Spleen (tissue), 11 donors: ENCODE measurements at regions not wholly inside any gene's neighbourhood (a gene's known extent, or its start where the extent isn't known, plus 50 kb on each side); places are given as distances from the start of the nearest gene placed in this dataset.

ENCODE experiments used
- DNase-seq: peaks from one replicate; pipeline ENCODE4 v3.0.0-alpha.2; 2020
- H3K27ac ChIP-seq, 8 donors: fragments of 200-600 bp; sonication (generic) in 7 of 8; 1 replicate in 4 of 8; 2 replicates in 4 of 8; pipeline versions ENCODE4 v1.5.0 to v1.8.0; 2016 to 2021; ENCODE audit warnings: inconsistent platforms in 4 of 8, mild to moderate bottlenecking in 4 of 8, moderate library complexity in 1 of 8
- H3K27me3 ChIP-seq, 7 donors: fragments of 200-600 bp; sonication (generic) in 6 of 7; replicated peaks in 1 of 7; 1 replicate in 4 of 7; 2 replicates in 3 of 7; pipeline versions ENCODE4 v1.5.0 to v1.8.0; 2016 to 2021; ENCODE audit warnings: inconsistent platforms in 3 of 7, mild to moderate bottlenecking in 1 of 7
- H3K36me3 ChIP-seq, 6 donors: fragments of 200-600 bp; sonication (generic) in 5 of 6; 1 replicate in 4 of 6; 2 replicates in 2 of 6; pipeline versions ENCODE4 v1.5.0 to v1.8.0; 2016 to 2021; ENCODE audit warnings: inconsistent platforms in 2 of 6
- H3K4me1 ChIP-seq, 6 donors: fragments of 200-600 bp; sonication (generic) in 5 of 6; 1 replicate in 3 of 6; 2 replicates in 3 of 6; pipeline versions ENCODE4 v1.5.0 to v1.8.0; 2016 to 2021; ENCODE audit warnings: inconsistent platforms in 3 of 6
- H3K4me3 ChIP-seq, 8 donors: fragments of 200-600 bp; sonication (generic) in 7 of 8; 1 replicate in 4 of 8; 2 replicates in 4 of 8; pipeline versions ENCODE4 v1.5.0 to v1.8.0; 2016 to 2021; ENCODE audit warnings: inconsistent platforms in 4 of 8, mild to moderate bottlenecking in 4 of 8, moderate library complexity in 2 of 8
- H3K9me3 ChIP-seq, 8 donors: fragments of 200-600 bp; sonication (generic) in 7 of 8; 1 replicate in 4 of 8; 2 replicates in 4 of 8; pipeline versions ENCODE4 v1.5.0 to v1.8.0; 2016 to 2021; ENCODE audit warnings: inconsistent platforms in 4 of 8
- POLR2A ChIP-seq, 3 donors: fragments of 450-650 bp; IDR thresholded peaks; one replicate each; pipeline ENCODE4 v1.5.1; 2017; ENCODE audit warnings: antibody characterized with exemption in 3 of 3, mild to moderate bottlenecking in 1 of 3
- POLR2AphosphoS5 ChIP-seq, 3 donors: sonication (generic); formaldehyde crosslinking; IDR thresholded peaks; one replicate each; pipeline ENCODE4 v1.5.1; 2017; ENCODE audit warnings: antibody characterized with exemption in 3 of 3
- WGBS, 5 donors: extraction: QIAGEN DNeasy Blood & Tissue Kit in 3 of 5; methylation state at CpG; one replicate each; pipeline versions ENCODE4 v1.1.5 to v1.1.7; 2013 to 2018; 5-methylcytosine and 5-hydroxymethylcytosine counted together
- intact Hi-C: fragments of 100-400 bp; cut with DNase I; formaldehyde crosslinking; loops from one replicate; pipeline ENCODE4 v1.15.0; 2023; ENCODE audit warnings: low total_unique reads
- TF ChIP-seq, protein P1 (sequence below), 11 experiments: fragments of 200-600 bp in 7 of 11; fragments of 450-650 bp in 4 of 11; sonication (generic) in 4 of 11; IDR thresholded peaks in 8 of 11; conservative IDR thresholded peaks in 3 of 11; 1 replicate in 7 of 11; 2 replicates in 4 of 11; pipeline versions ENCODE4 v1.4.0 to v1.8.0; 2016 to 2021; ENCODE audit warnings: antibody characterized with exemption in 11 of 11, inconsistent platforms in 4 of 11, mild to moderate bottlenecking in 1 of 11
- donor health status: healthy with polysubstance abuse.
- donor health status: DM: no; HTN: no; CAD: no; lungs with moderate emphysema.
- donor health status: DM: no; HTN: no; CAD: no.
- donor health status: Bipolar disorder and iron deficiency.
- donor health status: healthy.
- donor health status: DM: no; HTN: no; CAD: no.
- donor health status: DM: yes; HTN: yes; CAD: no.

DNA sequence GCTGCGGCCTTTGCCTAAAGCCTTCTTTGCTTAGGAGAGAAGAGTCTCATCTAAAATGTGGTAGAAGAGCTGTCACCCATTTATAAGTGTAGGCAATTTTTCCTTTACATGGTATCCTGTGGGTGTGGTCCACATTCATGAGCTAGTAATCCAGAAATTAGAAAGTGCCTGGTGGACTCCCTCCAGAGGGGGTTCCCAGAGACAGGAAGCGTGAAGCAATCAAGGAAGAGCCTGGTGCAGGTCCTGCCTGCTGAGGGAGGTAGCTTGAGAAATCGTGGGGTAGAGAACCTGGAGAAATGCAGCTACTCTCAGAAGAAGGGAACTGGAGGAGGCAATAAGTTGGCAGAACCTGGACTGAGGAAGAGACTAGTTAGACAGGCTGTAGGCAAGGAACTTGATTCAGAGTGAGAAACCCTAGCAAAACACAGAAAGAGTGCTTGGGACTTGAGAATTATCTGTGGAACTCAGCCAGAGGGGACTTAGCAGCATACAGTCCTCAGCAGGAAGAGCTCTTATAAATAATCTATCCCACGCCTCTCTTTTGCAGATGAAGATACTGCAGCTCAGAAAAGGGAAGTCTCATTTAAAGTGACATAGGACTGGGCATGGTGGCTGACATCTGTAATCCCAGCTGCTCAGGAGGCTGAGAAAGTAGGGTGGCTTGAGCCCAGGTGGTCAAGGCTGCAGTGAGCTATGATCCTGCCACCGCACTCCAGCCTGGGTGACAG lies 182.4 kb upstream of the CCND2 start:
- no peak overlapping the region for H3K4me3 ChIP-seq
- WGBS, 5 donors, result 25 to 41% (median 32%) methylated on average over 5 of the region's 5 CpGs
- intact Hi-C loops, result no loop called here
- peaks cover 0 to 8% (median 2%) of the 10 kb centered on the region in 6 donors for H3K4me1 ChIP-seq
- no peaks in the 10 kb centered on the region for H3K36me3 ChIP-seq
- no peak overlapping the region for H3K27ac ChIP-seq
- no peak for TF ChIP-seq POLR2A (IDR thresholded peaks at IDR 0.05)
- TF ChIP-seq, protein P1, sequence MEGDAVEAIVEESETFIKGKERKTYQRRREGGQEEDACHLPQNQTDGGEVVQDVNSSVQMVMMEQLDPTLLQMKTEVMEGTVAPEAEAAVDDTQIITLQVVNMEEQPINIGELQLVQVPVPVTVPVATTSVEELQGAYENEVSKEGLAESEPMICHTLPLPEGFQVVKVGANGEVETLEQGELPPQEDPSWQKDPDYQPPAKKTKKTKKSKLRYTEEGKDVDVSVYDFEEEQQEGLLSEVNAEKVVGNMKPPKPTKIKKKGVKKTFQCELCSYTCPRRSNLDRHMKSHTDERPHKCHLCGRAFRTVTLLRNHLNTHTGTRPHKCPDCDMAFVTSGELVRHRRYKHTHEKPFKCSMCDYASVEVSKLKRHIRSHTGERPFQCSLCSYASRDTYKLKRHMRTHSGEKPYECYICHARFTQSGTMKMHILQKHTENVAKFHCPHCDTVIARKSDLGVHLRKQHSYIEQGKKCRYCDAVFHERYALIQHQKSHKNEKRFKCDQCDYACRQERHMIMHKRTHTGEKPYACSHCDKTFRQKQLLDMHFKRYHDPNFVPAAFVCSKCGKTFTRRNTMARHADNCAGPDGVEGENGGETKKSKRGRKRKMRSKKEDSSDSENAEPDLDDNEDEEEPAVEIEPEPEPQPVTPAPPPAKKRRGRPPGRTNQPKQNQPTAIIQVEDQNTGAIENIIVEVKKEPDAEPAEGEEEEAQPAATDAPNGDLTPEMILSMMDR (IDR thresholded peaks at IDR 0.05 in 8 of 11, conservative IDR thresholded peaks at IDR 0.05 in 3 of 11), result no peak
- TF ChIP-seq POLR2AphosphoS5 (IDR thresholded peaks at IDR 0.05), result no peak
- peaks cover 0 to 7% (median 0%) of the 10 kb centered on the region in 7 donors for H3K27me3 ChIP-seq
- H3K9me3 ChIP-seq, result no peaks in the 10 kb centered on the region
- no peak for DNase-seq

DNA sequence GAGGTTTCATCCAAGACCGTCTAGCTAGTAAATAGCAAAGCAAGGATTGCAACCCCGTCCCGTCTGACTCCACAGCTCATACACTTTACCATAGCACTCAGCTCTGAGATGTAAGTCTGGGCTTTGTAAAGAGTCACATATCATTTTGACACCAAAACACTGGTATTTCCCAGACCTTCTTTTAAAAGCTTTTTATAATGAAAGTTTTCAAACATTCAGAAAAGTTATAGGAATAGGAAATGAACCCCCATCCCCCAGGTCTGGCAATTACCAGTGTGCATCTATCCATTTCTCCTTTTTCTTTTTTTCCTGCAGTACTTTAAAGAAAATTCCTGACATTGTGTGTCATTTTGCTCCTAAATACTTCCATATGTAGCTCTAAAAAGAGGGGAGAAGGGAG lies 183.6 kb upstream of the CCND2 start:
- WGBS, 5 donors, result 91 to 94% (median 93%) methylated on average over 3 of the region's 3 CpGs
- TF ChIP-seq, protein P1 (IDR thresholded peaks at IDR 0.05 in 8 of 11, conservative IDR thresholded peaks at IDR 0.05 in 3 of 11), result no peak
- TF ChIP-seq POLR2AphosphoS5 (IDR thresholded peaks at IDR 0.05), result no peak
- TF ChIP-seq POLR2A (IDR thresholded peaks at IDR 0.05), result no peak

DNA sequence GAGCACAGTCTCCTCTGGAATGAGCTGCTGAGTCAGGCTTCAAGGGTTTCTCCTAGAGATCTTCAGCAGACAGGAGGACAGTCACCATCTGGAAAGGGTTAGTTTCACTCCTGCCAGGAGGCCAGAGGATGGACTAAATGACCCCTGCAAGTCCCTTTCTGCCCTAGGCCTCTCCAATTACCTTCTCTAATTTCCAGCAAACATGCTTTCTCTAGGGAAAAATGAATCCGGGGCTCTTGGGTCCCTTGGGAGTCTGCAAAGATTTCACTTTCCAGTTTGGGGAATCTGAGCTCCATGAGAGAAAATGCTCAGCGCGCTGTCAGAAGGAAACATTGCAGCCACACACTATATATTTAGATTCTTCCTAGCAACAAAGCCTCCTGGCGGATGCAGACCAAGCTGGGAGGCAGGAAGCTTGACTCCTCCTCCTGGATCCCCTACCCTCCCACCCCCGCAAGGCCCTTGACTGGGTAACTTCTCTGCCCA lies 184.4 kb upstream of the CCND2 start:
- Histone ChIP-seq H3K9me3 (no peaks in the 10 kb centered on the region), H3K36me3 (no peaks in the 10 kb centered on the region), H3K27ac (no peak overlapping the region), H3K27me3 (peaks cover 0 to 6% (median 0%) of the 10 kb centered on the region in 7 donors), H3K4me3 (no peak overlapping the region), H3K4me1 (peaks cover 0 to 8% (median 2%) of the 10 kb centered on the region in 6 donors)
- WGBS, 5 donors, result 66 to 79% (median 77%) methylated on average over 5 of the region's 5 CpGs
- intact Hi-C loops, result no loop called here
- DNase-seq, result no peak
- TF ChIP-seq POLR2A (IDR thresholded peaks at IDR 0.05), result no peak
- TF ChIP-seq POLR2AphosphoS5 (IDR thresholded peaks at IDR 0.05), result no peak
- TF ChIP-seq, protein P1 (IDR thresholded peaks at IDR 0.05 in 8 of 11, conservative IDR thresholded peaks at IDR 0.05 in 3 of 11), result no peak

More for the DNA sequence above, 183.6 kb upstream of the CCND2 start:
- DNase-seq, result no peak
- no peak overlapping the region for H3K27ac ChIP-seq
- H3K4me1 ChIP-seq, result peaks cover 0 to 8% (median 2%) of the 10 kb centered on the region in 6 donors
- peaks cover 0 to 7% (median 0%) of the 10 kb centered on the region in 7 donors for H3K27me3 ChIP-seq
- intact Hi-C loops, result no loop called here
- no peaks in the 10 kb centered on the region for H3K36me3 ChIP-seq
- H3K9me3 ChIP-seq, result no peaks in the 10 kb centered on the region
- H3K4me3 ChIP-seq, result no peak overlapping the region

DNA sequence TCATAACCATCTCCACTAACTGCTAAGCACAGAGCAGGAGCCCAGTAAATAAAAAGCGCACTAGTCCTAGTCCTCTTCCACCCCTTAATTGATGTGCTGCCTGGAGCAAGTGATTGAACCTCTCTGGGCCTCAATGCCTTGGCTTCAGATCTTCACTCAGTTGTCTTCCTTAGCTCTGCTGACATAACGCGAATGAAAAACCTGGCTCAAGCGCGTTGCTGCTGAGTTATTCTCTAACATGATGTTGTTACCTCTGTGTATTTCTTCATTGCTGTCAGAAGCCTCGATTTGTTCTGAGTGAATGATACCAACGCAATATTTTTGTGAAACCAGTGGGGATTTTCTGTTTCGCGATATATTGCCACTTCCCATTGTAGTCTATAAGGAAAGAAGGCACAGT lies 185.1 kb upstream of the CCND2 start:
- TF ChIP-seq POLR2A (IDR thresholded peaks at IDR 0.05) (no peak), POLR2AphosphoS5 (IDR thresholded peaks at IDR 0.05) (no peak)
- TF ChIP-seq, protein P1 (IDR thresholded peaks at IDR 0.05 in 8 of 11, conservative IDR thresholded peaks at IDR 0.05 in 3 of 11), result no peak
- intact Hi-C loops, result no loop called here
- DNase-seq, result no peak

More for the DNA sequence above, 185.1 kb upstream of the CCND2 start:
- peaks cover 0 to 3% (median 0%) of the 10 kb centered on the region in 7 donors for H3K27me3 ChIP-seq
- no peaks in the 10 kb centered on the region for H3K36me3 ChIP-seq
- no peak overlapping the region for H3K27ac ChIP-seq
- no peak overlapping the region for H3K4me3 ChIP-seq
- H3K4me1 ChIP-seq, result peaks cover 0 to 8% (median 2%) of the 10 kb centered on the region in 6 donors
- no peaks in the 10 kb centered on the region for H3K9me3 ChIP-seq
- 90 to 96% (median 92%) methylated on average over 9 of the region's 9 CpGs for whole genome bisulfite sequencing, 5 donors
